NOMO-1 treated with DMSO at 0.1 percent for 48 hours (cell line): ENCODE measurements at regions not wholly inside any gene's neighbourhood (a gene's known extent, or its start where the extent isn't known, plus 50 kb on each side); places are given as distances from the start of the nearest gene placed in this dataset.

ENCODE experiments used
- DNase-seq: peaks from one replicate; lab custom pipeline; 2025; ENCODE audit not compliant: unreplicated experiment; lab: John Stamatoyannopoulos, UW

DNA sequence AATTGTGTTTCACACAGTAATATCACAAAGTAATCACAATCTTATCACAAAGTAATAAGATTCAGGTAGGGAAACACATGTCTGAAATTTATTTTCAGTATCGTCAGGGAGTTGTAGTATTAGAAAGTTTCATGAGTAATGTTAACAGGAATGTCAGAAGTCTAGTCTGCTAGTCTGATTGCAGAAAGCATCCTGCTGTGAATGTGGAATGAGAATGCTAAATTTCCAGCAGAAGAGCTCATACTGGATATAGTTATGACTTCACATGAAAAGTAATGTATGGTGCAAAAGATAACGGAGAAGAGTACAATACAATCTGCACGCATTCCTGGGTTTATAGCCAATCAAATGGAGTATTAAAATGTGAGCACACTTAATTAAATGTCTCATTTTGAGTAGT lies 494.7 kb upstream of the SETBP1 start:
- DNase-seq = no peak

DNA sequence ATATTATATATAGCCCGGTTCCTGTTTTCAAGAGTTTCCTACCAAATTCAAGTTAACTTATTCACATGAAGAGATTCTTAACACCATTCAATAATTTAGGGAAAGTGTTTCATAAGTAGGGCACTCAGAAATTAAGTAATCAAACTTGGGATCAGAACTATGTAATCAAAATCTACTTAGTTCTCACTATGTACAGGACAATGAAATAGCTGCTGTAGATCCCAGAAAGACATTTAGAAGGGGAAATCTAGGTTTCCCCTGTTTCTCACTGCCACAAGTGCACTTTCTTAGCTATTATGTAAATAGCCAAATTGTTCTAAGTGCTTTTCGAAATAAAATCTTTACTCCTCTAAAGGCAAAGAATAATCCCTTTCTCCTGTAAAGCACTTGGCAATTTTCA lies 493.6 kb upstream of the SETBP1 start:
- no peak for DNase-seq

DNA sequence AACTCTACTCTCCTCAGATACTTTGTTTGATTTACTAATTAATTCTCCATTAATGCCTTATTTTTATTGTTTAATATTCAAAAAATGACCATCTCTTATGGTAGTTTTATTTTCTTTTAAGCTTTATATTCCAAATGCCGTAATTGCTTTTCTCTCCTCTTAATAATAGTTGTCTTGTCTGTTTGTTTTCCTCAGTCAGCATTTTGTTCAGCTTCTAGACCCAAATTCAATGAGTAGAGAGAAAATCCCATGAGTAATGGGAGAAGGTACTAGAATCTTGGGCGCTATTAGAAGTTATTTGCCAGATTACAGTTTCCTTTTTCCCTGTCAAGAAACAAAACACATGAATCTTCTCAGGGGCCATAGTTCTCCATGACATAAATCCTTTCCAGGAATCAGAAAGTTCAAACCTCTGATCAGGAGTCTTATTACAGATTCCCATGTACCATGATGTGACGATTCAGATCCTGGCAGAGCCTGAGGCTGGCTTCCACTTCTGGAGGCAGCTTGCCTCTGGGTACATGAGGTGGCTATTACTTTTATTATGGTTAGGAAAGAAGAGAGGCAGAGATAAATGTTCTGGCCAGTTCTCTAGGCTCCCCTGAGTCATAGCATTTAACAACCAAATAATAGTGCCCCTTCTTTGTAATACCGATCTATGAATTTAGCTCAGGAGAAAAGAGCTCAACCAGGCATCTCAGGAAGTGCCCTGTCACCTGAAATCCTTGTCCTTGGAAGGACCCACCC lies 485.1 kb upstream of the SETBP1 start:
- DNase-seq = no peak

DNA sequence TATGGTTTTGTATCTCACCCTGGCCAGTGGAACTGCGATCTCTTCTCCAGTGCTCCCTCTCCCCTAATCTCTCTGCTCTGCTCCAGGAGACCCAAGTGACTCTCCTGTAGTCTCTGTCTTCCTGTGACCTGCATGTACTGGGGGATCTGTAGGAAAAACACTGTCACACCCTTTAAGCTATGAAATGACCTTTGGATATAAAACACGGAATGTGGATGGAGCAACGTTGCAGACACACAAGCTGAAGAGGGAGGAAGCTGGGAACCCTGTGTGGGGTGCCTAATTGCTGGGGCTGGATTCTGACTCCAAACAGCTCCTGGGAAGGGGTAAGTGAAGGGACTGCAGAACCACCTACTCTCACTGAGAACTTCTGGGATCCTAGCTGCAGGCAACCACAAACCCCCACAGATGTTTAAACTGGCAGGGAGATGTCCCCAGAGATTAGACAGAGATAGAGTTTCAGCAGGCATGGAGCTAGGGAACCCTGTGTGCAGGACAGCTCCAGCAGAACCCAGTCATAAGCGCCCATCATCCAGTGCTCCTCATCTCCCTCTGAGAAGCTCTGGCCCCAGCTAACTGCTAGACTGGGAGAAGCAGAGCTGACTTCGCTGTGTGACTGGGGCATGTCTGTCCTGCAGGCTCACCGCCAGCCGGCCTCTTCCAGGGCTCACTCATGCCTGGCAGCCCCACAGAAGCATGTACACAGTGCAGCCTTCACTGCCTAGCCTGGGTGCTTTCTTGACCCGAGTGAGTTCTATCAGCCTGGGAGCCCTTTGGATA lies 482.7 kb upstream of the SETBP1 start:
- no peak for DNase-seq

GRCh38 chr18:44198612-44199284 lies 481.9 kb upstream of the SETBP1 start:
- DNase-seq = no peak

- DNase-seq = no peak
Observed at GRCh38 chr18:44213293-44213692, 467.4 kb upstream of the SETBP1 start.

GRCh38 chr18:44214396-44214795 lies 466.3 kb upstream of the SETBP1 start:
- no peak for DNase-seq

DNA sequence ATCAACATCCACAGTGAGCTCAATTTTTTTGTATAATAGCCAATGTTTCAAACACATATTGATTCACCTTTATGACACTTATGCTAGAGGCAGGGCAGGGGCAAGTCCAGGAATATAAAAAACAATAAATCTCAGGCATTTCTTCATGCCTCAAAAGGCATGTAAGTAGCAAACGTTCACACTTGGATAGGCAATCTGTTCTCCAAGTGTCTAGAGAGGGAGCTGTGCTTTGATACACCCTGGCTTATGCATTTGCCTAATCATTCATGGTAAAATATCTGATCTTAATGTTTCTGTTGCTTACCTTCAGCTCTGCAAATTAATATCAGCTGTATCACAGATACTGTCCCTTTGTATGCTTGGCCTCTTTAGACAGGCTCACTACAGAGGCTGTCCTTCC lies 464.5 kb upstream of the SETBP1 start:
- DNase-seq = no peak

DNA sequence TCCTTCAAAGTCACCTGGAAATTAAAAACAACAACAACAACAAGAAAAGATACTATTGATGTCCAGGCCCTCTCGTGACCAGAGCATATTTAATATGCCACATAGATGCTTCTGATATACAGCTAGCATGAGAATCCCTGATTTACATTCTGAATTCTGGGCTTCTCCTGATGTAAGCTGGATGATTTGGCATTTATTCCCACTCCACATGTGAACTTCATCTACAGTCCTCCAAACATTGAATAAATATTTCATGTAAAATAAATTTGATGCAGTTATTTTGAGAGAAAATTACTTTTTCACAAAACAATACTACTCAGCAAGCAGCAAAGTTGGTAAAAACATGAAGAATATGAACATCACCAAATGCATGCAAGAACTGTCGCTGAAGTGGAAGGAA lies 453.2 kb upstream of the SETBP1 start:
- DNase-seq = no peak

- no peak for DNase-seq
Observed at GRCh38 chr18:44229693-44230108, 451.0 kb upstream of the SETBP1 start.

- no peak for DNase-seq
Observed at GRCh38 chr18:44231936-44232335, 448.8 kb upstream of the SETBP1 start.

DNA sequence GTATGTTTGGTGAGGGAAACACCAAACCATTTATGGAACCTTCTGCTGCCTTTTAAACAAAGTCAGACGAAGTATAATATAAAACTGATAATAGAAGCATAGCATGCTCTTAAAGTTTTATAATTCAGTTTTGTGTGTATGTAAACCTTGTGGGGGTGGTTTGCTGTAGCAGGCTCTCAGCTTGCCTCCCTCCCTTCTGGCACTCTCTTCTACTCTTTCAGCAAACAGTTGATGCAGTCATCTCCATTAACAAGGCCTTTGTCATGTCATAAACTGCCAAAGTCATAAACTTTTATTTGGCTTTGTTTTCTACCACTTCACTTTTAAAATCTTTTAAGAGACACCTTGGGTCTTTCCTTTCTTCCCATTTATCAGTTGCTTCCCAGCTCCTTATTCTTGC lies 448.2 kb upstream of the SETBP1 start:
- no peak for DNase-seq

DNA sequence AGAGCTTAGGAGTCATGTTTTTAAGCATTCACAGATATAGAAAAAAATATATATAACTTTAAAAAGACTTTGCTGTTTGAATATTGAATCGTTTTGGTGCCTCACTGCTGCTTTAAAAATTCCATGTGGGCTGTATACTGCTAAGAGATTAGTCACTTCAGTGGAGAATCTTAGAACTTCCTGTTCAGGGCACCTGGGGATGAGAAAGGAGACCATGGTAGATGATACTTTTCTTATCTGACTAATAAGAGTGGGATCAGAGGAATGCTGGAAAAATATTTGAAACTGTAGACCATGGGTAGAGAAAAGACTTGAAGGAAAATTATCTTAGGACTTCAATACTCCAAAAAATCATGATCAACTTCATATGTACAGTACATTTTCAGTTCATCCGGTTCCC lies 442.2 kb upstream of the SETBP1 start:
- no peak for DNase-seq

- no peak for DNase-seq
Observed at GRCh38 chr18:44238911-44239310, 441.8 kb upstream of the SETBP1 start.

DNA sequence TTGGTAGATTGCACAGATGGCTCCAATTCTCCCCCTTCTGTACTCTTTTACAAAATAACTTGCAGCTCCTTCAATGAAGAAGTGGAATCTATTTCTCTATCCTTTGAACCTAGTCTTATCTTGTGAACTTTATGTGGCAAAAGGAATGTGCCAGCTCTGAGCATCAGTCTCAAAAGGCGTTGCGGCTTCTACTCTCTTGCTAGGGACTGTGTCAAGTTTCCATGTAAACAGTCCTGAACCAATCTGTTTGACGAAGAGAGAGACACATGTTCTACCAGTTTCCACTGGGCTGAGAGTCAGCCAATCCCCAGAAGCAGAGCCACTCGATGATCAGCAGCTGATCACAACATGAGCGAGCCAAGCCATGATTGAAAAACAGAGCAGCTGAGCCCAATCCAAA lies 439.7 kb upstream of the SETBP1 start:
- no peak for DNase-seq

DNA sequence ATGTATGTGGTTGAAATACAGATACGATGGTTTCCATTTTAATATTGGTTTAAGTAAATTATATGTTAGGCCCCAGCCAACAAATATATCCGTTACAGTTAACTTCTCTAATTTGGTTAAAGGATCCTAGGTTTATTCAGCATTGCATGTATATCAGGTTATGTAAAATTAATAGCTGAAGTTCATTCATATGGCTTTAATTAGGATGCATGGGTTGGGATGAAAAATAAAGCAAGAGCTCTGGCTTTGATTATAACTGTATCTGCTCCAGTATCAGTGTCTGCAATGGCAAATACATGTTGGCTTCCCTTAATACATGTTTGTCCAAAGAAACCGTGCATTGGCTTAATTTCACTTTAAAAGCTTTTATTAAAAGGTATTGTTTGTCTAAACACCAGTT lies 435.7 kb upstream of the SETBP1 start:
- no peak for DNase-seq

- DNase-seq = no peak
Observed at GRCh38 chr18:44246001-44246400, 434.7 kb upstream of the SETBP1 start.

DNA sequence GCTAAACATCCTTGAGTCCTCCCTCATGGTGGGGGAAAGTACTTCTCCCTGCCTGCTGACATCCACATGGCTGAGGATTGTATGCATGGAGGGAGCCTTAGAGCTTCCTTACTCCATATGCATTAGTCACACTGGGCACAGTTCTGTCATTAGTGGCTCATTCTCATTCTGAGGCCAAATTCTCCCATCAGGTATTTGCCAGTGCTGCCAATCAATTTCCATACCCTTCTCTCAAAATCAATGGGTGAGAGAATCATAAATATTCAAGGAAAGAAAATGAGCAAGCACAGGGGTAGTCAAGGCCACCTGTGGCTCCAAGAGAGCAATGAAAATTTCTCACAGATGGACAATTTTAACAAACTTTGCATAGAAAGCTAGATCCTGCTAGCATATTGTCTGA lies 422.6 kb upstream of the SETBP1 start:
- DNase-seq = no peak

- DNase-seq = no peak
Observed at GRCh38 chr18:44258576-44258975, 422.1 kb upstream of the SETBP1 start.

DNA sequence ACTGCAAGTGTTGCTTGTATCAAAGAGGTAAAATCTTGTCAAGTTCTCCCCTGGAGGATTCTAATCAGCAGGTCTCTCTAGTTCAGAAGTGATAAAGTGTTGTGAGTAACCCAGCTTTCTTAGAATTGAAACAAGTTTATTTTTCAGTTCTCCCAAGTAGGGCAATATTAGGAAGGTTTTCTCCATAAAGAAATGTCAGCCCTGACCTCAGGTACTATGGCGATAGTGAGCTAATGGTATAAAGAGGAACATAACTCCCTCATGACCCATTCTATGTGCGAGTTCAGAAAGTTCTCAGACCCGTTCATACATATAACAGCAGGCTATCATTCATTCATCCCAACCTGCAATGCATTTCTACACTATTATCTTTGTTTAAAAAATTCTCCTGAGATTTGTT lies 421.1 kb upstream of the SETBP1 start:
- DNase-seq = no peak

DNA sequence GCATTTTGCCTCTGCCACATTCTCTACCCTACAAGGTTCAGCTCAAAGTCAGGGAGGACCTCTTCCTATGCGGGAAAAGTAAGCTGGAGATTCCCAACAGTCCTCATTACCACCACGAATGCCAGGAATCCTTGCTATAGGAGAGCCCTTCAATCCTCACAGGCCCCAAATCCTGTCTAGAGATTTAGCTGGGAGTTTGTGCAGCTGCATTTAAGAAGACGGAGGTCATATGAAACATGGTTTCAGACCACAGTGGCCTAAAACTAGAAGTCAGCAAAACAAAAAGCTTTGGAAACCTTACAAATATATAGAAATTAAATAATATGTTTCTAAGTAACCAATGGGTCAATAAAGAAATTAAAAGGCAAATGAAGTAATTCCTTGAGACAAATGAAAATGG lies 415.3 kb upstream of the SETBP1 start:
- DNase-seq = no peak

- no peak for DNase-seq
Observed at GRCh38 chr18:44273298-44273697, 407.4 kb upstream of the SETBP1 start.
